ENCODE measurements at regions not wholly inside any gene's neighbourhood (a gene's known extent, or its start where the extent isn't known, plus 50 kb on each side); places are given as distances from the start of the nearest gene placed in this dataset.

DNA sequence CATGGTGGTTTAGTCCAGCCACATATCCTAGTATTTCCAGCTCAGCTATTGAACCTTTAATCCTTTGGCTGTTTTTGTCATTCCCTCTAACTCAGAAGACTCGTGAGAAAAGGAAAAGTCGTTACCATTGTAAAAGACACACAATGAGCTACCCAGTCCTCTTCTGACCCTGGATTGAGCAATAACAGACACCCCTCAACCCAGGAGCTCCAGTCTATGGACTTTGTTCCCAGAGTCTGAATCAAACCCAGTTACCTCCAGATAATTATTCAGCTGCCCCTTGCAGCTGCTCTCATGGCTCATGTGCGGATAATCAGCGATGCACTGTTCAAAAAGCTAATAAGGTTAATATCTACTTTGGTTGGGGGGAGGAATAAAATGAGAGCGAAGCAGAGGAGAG is 402.4 kb downstream of the BTG1 start:
- TF ChIP-seq POLR2AphosphoS5 (IDR thresholded peaks at IDR 0.05; ENCODE audit: low read depth, low read length): no peak
- no peak for TF ChIP-seq POLR2A (IDR thresholded peaks at IDR 0.05; ENCODE audit: low read depth, low read length)
- no peak for TF ChIP-seq TAF1 (IDR thresholded peaks at IDR 0.05; ENCODE audit: low read depth, low read length)
- TF ChIP-seq SPI1 (IDR thresholded peaks at IDR 0.05; ENCODE audit: low read depth, low read length): no peak

Measured in GM12891 (cell line).